PC-9 (cell line): ENCODE measurements at regions not wholly inside any gene's neighbourhood (a gene's known extent, or its start where the extent isn't known, plus 50 kb on each side); places are given as distances from the start of the nearest gene placed in this dataset.

Source experiments
- CTCF ChIP-seq: fragments of 200-600 bp; sonication (generic); conservative IDR thresholded peaks from 2 replicates; pipeline ENCODE4 v1.6.1; 2017; ENCODE audit warnings: mixed run types, antibody characterized with exemption, mild to moderate bottlenecking, moderate library complexity
- EZH2 ChIP-seq: fragments of 200-600 bp; sonication (generic); IDR thresholded peaks from 2 replicates; pipeline ENCODE4 v1.8.0; 2017; ENCODE audit warnings: antibody characterized with exemption, low read depth

DNA sequence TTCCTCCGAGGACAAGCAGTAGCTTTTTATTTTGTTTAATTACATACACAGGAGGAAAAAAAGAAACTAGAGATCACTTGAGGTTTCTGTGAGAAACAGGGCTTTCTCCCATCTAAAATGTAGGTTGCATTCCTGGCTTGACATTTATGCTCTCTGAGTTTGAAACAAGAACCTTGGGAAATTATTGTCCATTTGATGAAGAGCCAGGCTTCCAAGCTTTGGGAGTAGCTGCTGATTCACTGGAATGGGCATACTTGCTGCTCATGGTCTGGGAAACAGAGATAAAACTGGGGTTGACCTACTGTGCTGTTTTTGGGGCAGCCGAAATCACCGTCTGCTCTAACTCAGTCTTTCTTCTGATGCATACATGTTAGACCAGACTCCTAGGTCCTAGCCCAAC is 165.4 kb downstream of the MIS18A start:
- TF ChIP-seq CTCF (no peak), EZH2 (no peak)
